Rectal smooth muscle tissue (tissue), 1 donor: ENCODE measurements at regions not wholly inside any gene's neighbourhood (a gene's known extent, or its start where the extent isn't known, plus 50 kb on each side); places are given as distances from the start of the nearest gene placed in this dataset.
"Not testable (repeated sequence)": the region's sequence is repeated elsewhere in the genome, so short reads cannot be mapped to it uniquely, and the experiment has no call there.

Experiments used
- H3K27ac ChIP-seq: one replicate; pipeline ENCODE4 v1.7.0; 2013; ENCODE audit warnings: low read depth, low read length, inconsistent platforms
- H3K27me3 ChIP-seq: one replicate; pipeline ENCODE4 v1.7.0; 2013; ENCODE audit warnings: low read length; ENCODE audit not compliant: control insufficient read depth, insufficient read depth
- H3K36me3 ChIP-seq: one replicate; pipeline ENCODE4 v1.7.0; 2013; ENCODE audit warnings: low read length; ENCODE audit not compliant: control insufficient read depth, insufficient read depth
- H3K4me1 ChIP-seq: one replicate; pipeline ENCODE4 v1.7.0; 2013; ENCODE audit warnings: low read length; ENCODE audit not compliant: control insufficient read depth, insufficient read depth
- H3K4me3 ChIP-seq: one replicate; pipeline ENCODE4 v1.7.0; 2013; ENCODE audit warnings: low read length
- H3K9ac ChIP-seq: one replicate; pipeline ENCODE4 v1.7.0; 2013; ENCODE audit warnings: low read length

DNA sequence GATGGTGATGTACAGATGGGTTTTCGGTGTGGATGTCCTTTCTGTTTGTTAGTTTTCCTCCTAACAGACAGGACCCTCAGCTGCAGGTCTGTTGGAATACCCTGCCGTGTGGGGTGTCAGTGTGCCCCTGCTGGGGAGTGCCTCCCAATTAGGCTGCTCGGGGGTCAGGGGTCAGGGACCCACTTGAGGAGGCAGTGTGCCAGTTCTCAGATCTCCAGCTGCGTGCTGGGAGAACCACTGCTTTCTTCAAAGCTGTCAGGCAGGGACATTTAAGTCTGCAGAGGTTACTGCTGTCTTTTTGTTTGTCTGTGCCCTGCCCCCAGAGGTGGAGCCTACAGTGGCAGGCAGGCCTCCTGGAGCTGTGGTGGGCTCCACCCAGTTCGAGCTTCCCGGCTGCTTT is 135.2 kb downstream of the ABCC12 start:
- H3K36me3 ChIP-seq, H3K9ac ChIP-seq: not testable (repeated sequence)

DNA sequence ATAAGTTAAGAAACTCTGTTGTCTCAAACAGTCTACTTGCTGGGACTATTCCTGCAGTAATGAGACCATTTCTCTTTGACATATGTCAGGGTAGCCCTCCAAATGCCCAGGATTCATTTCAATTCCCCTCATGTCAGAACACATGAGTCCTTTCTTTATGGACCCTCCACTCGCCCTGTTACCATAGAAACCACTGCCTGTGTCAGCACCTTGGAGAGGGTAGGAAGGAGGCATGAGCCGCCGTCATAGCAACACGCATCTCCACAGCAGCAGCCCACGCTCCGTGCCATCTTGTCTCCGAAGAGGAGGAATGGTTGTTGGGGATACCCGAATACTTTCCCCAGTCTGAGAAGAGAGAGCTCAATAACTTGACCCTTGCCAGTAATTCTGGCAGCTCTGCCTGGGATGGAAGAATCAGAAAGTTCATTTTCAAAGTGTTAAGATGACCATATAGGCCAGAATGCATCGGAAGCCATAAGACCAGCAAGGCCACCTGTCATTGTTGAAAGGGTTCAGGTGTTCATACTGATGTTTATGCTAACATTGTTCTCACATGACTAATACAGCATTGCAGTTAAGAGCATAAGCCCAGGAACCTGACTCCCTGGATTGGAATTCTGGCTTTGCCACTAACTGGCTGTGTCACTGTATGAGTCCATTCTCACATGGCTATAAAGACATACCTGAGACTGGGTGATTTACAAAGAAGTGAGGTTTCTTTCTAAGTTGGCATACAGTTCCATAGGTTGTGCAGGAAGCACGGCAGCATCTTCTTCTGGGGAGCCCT is 141.3 kb downstream of the ABCC12 start:
- Histone ChIP-seq H3K27me3 (no peaks in the 10 kb centered on the region), H3K27ac (no peak overlapping the region), H3K9ac (no peak overlapping the region), H3K36me3 (no peaks in the 10 kb centered on the region), H3K4me3 (no peak overlapping the region), H3K4me1 (no peaks in the 10 kb centered on the region)

More for the DNA sequence above, 135.2 kb downstream of the ABCC12 start:
- H3K27me3 ChIP-seq, H3K27ac ChIP-seq, H3K4me3 ChIP-seq, H3K4me1 ChIP-seq: not testable (repeated sequence)

GRCh38 chr16:48013491-48013901 is 142.3 kb downstream of the ABCC12 start:
- Histone ChIP-seq H3K9ac (no peak overlapping the region), H3K27me3 (no peaks in the 10 kb centered on the region), H3K4me1 (no peaks in the 10 kb centered on the region), H3K36me3 (no peaks in the 10 kb centered on the region), H3K4me3 (no peak overlapping the region), H3K27ac (no peak overlapping the region)

DNA sequence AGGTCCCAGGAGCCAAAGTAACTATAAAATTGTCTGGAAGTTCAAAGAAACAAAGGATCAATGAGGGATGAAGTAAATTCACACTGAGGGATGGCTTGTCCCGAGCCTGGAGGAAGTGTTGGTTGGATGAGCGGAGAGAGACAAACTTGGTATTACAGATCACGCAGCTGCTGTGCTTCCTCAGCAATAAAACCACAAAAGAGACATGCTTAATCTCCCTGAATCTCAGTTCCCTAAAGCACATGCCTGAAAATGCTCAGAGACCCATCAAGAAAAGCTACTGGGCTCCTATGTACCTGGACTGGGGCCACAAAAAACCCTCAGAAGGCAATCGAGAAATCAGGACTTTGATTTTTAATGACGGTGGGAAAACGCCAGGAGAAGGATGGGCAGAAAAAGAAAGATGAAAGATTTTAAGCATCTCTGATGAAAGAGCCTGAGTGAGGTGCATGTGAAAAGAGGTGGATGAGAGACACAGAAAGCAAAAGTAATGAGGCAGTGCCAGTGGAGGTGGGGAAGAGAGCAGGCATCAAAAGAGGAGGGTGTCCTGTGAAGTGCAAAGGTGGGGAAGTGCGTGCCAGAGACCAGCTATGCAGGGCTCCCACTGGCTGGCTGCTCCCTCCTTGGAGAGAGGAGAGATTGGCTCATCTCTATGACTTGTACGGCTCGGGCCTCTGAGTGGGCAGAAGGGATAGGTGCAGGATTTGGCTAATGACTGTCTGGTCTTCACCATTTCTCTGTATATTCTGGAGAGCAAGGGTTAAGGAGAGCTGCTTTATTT is 143.7 kb downstream of the ABCC12 start:
- Histone ChIP-seq H3K36me3 (no peaks in the 10 kb centered on the region), H3K4me3 (no peak overlapping the region)

DNA sequence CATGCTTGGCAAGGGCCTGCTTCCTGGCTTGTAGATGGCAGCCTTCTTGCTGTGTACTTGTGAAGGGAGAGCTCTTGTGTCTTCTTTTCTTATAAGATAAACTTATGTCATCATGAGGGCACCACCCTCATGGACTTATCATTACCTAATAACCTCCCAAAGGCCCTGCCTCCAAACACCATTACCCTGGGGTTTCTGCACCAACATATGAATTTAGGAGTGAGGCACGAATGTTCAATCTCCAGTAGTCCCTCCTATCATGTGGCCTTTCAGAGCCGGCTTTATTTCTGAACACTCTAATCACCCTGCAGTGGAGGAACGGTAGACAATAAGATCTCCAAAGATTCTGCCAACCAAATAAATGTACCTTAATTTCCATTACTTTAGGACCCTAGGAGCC is 144.3 kb downstream of the ABCC12 start:
- Histone ChIP-seq H3K9ac (no peak overlapping the region), H3K36me3 (no peaks in the 10 kb centered on the region), H3K27me3 (no peaks in the 10 kb centered on the region), H3K4me1 (no peaks in the 10 kb centered on the region), H3K4me3 (no peak overlapping the region), H3K27ac (no peak overlapping the region)

More for the DNA sequence above, 143.7 kb downstream of the ABCC12 start:
- no peak overlapping the region for H3K9ac ChIP-seq
- H3K4me1 ChIP-seq: no peaks in the 10 kb centered on the region
- H3K27ac ChIP-seq: no peak overlapping the region
- no peaks in the 10 kb centered on the region for H3K27me3 ChIP-seq

GRCh38 chr16:48008011-48008525 is 147.7 kb downstream of the ABCC12 start:
- Histone ChIP-seq H3K27me3 (no peaks in the 10 kb centered on the region), H3K36me3 (no peaks in the 10 kb centered on the region), H3K4me1 (no peaks in the 10 kb centered on the region), H3K27ac (no peak overlapping the region), H3K9ac (no peak overlapping the region), H3K4me3 (no peak overlapping the region)

DNA sequence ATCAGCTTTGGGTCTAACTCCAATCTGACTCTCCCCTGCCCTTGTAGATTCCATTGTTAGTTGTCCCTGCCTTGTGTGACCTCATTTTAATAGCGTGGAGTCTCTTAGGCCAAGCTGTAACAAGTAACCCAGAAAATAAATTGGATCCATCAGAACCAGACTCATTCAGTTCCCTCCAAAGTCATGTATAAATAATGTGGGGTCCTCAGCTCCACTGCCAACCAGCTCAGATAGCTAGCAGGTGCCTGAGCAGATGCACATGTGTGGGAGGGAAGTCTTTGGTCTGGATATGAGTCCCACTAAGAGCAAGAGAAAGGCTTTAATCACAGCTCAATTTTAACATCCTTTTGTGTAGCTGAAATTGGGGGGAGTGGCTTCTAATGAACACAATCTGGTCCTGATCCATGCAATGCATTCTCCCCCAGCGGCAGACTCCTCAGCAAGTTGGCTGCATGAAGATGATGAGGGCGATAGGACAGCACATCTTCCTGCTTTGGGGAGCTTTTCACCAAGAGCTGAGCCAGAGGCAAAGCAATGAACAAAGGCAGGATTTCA is 151.6 kb downstream of the ABCC12 start:
- H3K36me3 ChIP-seq: no peaks in the 10 kb centered on the region
- H3K4me1 ChIP-seq: no peaks in the 10 kb centered on the region
- H3K27ac ChIP-seq: no peak overlapping the region
- H3K27me3 ChIP-seq: no peaks in the 10 kb centered on the region
- H3K9ac ChIP-seq: no peak overlapping the region
- no peak overlapping the region for H3K4me3 ChIP-seq

DNA sequence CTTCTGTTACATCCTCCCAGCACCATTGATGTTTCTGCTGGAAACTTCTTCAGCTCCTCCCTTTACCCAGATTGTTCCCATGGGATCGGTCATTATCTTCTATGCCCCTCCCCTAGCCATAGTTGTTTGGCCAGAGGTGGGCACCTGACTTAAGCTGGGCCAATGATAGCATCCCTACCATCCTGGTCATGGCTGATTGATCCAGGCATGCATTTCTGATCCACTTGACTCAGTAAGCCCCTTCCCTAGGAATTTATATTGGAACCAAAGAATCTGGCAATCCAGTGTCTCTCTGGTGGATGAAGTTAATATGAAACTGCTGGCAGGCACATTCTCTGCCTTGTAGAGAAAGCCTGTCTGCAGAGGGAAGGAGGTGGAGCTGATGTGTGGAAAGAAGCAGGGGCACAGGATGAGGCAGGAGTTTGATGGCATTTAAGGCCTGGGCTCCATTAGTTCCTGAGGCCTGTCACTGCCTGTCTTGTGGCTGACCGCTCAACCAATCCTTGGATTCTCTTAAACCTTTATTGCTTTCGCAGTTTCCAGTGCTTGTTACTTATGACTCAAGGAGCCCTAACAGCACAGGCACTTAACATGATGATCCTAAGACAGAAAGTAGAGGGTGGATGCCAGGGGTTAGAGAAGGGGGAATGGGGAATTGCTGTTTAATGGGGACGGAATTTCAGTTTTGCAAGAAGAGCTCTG is 152.4 kb downstream of the ABCC12 start:
- Histone ChIP-seq H3K27me3 (no peaks in the 10 kb centered on the region), H3K27ac (no peak overlapping the region), H3K4me3 (no peak overlapping the region), H3K36me3 (no peaks in the 10 kb centered on the region), H3K9ac (no peak overlapping the region), H3K4me1 (no peaks in the 10 kb centered on the region)

GRCh38 chr16:48001324-48001895 is 154.4 kb downstream of the ABCC12 start:
- H3K27me3 ChIP-seq: no peaks in the 10 kb centered on the region
- H3K4me1 ChIP-seq: no peaks in the 10 kb centered on the region
- H3K36me3 ChIP-seq: no peaks in the 10 kb centered on the region
- H3K9ac ChIP-seq: no peak overlapping the region
- H3K4me3 ChIP-seq: no peak overlapping the region
- H3K27ac ChIP-seq: no peak overlapping the region

- H3K4me3 ChIP-seq: no peak overlapping the region
- H3K9ac ChIP-seq: no peak overlapping the region
- no peaks in the 10 kb centered on the region for H3K36me3 ChIP-seq
- H3K27me3 ChIP-seq: no peaks in the 10 kb centered on the region
- H3K27ac ChIP-seq: no peak overlapping the region
- H3K4me1 ChIP-seq: no peaks in the 10 kb centered on the region
These were observed 155.2 kb downstream of the ABCC12 start for GRCh38 chr16:48000622-48001021.

DNA sequence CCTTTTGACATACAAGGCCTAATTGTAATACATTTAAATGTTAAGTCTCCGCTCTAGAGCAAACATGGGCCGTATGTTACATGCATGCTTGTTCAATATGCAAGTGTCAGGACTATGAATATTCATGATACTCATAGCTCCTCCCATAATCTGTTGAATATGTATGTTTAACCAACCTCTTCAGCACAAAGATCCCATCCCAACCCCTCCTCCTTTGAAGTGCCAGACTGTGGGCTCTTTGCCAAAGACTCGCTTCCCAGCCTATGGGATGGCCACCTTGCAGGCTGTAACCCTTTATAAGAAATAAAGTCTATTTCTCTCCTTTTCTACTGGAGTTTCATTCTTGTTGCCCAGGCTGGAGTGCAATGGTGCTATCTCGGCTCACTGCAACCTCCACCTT is 156.2 kb downstream of the ABCC12 start:
- H3K4me1 ChIP-seq: no peaks in the 10 kb centered on the region
- H3K27ac ChIP-seq: no peak overlapping the region
- no peaks in the 10 kb centered on the region for H3K36me3 ChIP-seq

GRCh38 chr16:47995354-47995753 is 160.4 kb downstream of the ABCC12 start:
- no peaks in the 10 kb centered on the region for H3K27me3 ChIP-seq
- no peaks in the 10 kb centered on the region for H3K36me3 ChIP-seq
- H3K4me3 ChIP-seq: no peak overlapping the region
- no peak overlapping the region for H3K9ac ChIP-seq
- H3K4me1 ChIP-seq: no peaks in the 10 kb centered on the region
- H3K27ac ChIP-seq: no peak overlapping the region

More for the DNA sequence above, 156.2 kb downstream of the ABCC12 start:
- Histone ChIP-seq H3K4me3 (no peak overlapping the region), H3K9ac (no peak overlapping the region), H3K27me3 (no peaks in the 10 kb centered on the region)
